IMR-90 (cell line): ENCODE measurements at regions not wholly inside any gene's neighbourhood (a gene's known extent, or its start where the extent isn't known, plus 50 kb on each side); places are given as distances from the start of the nearest gene placed in this dataset.

Experiments
- ATAC-seq: fragments of 200-7000 bp; cut with Tn5 transposase; 2 replicates; pipeline ENCODE4 v1.9.1; 2020; ENCODE audit warnings: low read depth, mild to moderate bottlenecking, moderate library complexity
- BruUV-seq: library from RNA; stranded (reverse); fragments of 400-500 nt; replicated peaks from 2 replicates; lab custom pipeline; 2021; lab: Mats Ljungman, UMichigan
- CTCF ChIA-PET: fragments of 300-600 bp; formaldehyde crosslinking; extraction: SDS; loops from one replicate; lab custom pipeline; 2021; ENCODE audit warnings: antibody characterized with exemption; lab: Yijun Ruan, JAX
- POLR2A ChIA-PET: fragments of 300-600 bp; sonication (Branson Sonifier 250); formaldehyde crosslinking; loops from one replicate; lab custom pipeline; 2022; ENCODE audit warnings: antibody characterized with exemption; ENCODE audit not compliant: unreplicated experiment; lab: Charles Lee
- DNase-seq: peaks from one replicate; pipeline ENCODE4 v3.0.0; 2013
- H2AFZ ChIP-seq: replicated peaks from 2 replicates; pipeline ENCODE3; 2013; ENCODE audit warnings: low read length, mild to moderate bottlenecking; ENCODE audit not compliant: poor library complexity
- H2AK5ac ChIP-seq: 2 replicates; pipeline ENCODE4 v1.6.1; 2013; ENCODE audit warnings: low read depth, low read length, inconsistent platforms
- H2AK9ac ChIP-seq: replicated peaks from 2 replicates; pipeline ENCODE3; 2013; ENCODE audit warnings: mild to moderate bottlenecking, low read depth, low read length, moderate library complexity; ENCODE audit not compliant: poor library complexity
- H2BK120ac ChIP-seq: 2 replicates; pipeline ENCODE4 v1.6.1; 2013; ENCODE audit warnings: low read depth, low read length, inconsistent platforms
- H2BK15ac ChIP-seq: 3 replicates; pipeline ENCODE4 v1.6.1; 2013; ENCODE audit warnings: low read depth, low read length, inconsistent platforms
- H2BK20ac ChIP-seq: 2 replicates; pipeline ENCODE4 v1.6.1; 2013; ENCODE audit warnings: low read depth, mild to moderate bottlenecking, inconsistent platforms, low read length, moderate library complexity
- H2BK5ac ChIP-seq: 2 replicates; pipeline ENCODE4 v1.6.1; 2013; ENCODE audit warnings: mild to moderate bottlenecking, low read depth, low read length, inconsistent platforms; ENCODE audit not compliant: poor library complexity, severe bottlenecking
- H3K14ac ChIP-seq: replicated peaks from 2 replicates; pipeline ENCODE4 v1.6.1; 2013; ENCODE audit warnings: low read depth, low read length, inconsistent platforms
- H3K18ac ChIP-seq: 2 replicates; pipeline ENCODE4 v1.6.1; 2013; ENCODE audit warnings: low read depth, low read length, control low read depth
- H3K23ac ChIP-seq: 2 replicates; pipeline ENCODE4 v1.6.1; 2013; ENCODE audit warnings: low read depth, low read length, inconsistent platforms
- H3K27ac ChIP-seq: 2 replicates; pipeline ENCODE4 v1.5.1; 2013; ENCODE audit warnings: mild to moderate bottlenecking, control low read depth, low read length; ENCODE audit not compliant: insufficient read depth
- H3K27me3 ChIP-seq: 2 replicates; pipeline ENCODE4 v1.6.1; 2013; ENCODE audit warnings: low read length; ENCODE audit not compliant: control insufficient read depth, insufficient read depth
- H3K36me3 ChIP-seq: 2 replicates; pipeline ENCODE4 v1.6.1; 2013; ENCODE audit warnings: low read length, mixed read lengths; ENCODE audit not compliant: control insufficient read depth, insufficient read depth
- H3K4ac ChIP-seq: 2 replicates; pipeline ENCODE4 v1.6.1; 2013; ENCODE audit warnings: low read depth, low read length, inconsistent platforms
- H3K4me1 ChIP-seq: 2 replicates; pipeline ENCODE4 v1.6.1; 2013; ENCODE audit warnings: low read length, mixed read lengths; ENCODE audit not compliant: control insufficient read depth, insufficient read depth
- H3K4me2 ChIP-seq: 2 replicates; pipeline ENCODE4 v1.6.1; 2013; ENCODE audit warnings: low read depth, mild to moderate bottlenecking, control low read depth, low read length, moderate library complexity
- H3K4me3 ChIP-seq: 2 replicates; pipeline ENCODE4 v1.5.1; 2013; ENCODE audit warnings: low read depth, mild to moderate bottlenecking, control low read depth, low read length, moderate library complexity; ENCODE audit not compliant: insufficient read depth
- H3K56ac ChIP-seq: 2 replicates; pipeline ENCODE4 v1.6.1; 2013; ENCODE audit warnings: low read length, inconsistent platforms; ENCODE audit not compliant: insufficient read depth; ENCODE audit errors: extremely low read depth
- H3K79me1 ChIP-seq, 2 experiments: 2 replicates each; pipeline ENCODE4 v1.6.1; 2013; ENCODE audit warnings: low read length in 2 of 2, inconsistent platforms in 1 of 2, low read depth in 1 of 2
- H3K9ac ChIP-seq: 2 replicates; pipeline ENCODE4 v1.6.1; 2013; ENCODE audit warnings: low read depth, low read length, control low read depth
- H3K9me1 ChIP-seq: 2 replicates; pipeline ENCODE4 v1.6.1; 2013; ENCODE audit warnings: low read length, inconsistent platforms; ENCODE audit not compliant: insufficient read depth
- H3K9me3 ChIP-seq: 2 replicates; pipeline ENCODE4 v1.6.1; 2013; ENCODE audit warnings: low read length; ENCODE audit not compliant: control insufficient read depth, insufficient read depth
- H4K20me1 ChIP-seq: 2 replicates; pipeline ENCODE4 v1.6.1; 2013; ENCODE audit warnings: low read length, inconsistent platforms; ENCODE audit not compliant: insufficient read depth
- H4K5ac ChIP-seq: 2 replicates; pipeline ENCODE4 v1.6.1; 2013; ENCODE audit warnings: mild to moderate bottlenecking, low read depth, low read length, control low read depth
- H4K8ac ChIP-seq, 2 experiments: 2 replicates each; pipeline ENCODE4 v1.6.1; 2013; ENCODE audit warnings: low read depth in 2 of 2, low read length in 2 of 2, control low read depth in 1 of 2, inconsistent platforms in 1 of 2
- H4K91ac ChIP-seq: 2 replicates; pipeline ENCODE4 v1.6.1; 2013; ENCODE audit warnings: low read depth, low read length, inconsistent platforms; ENCODE audit not compliant: insufficient read depth
- POLR2A ChIP-seq: IDR thresholded peaks from 2 replicates; pipeline ENCODE4 v1.6.1; 2012; ENCODE audit warnings: mild to moderate bottlenecking, low read depth, low read length
- RAD21 ChIP-seq: IDR thresholded peaks from 2 replicates; pipeline ENCODE4 v1.6.1; 2012; ENCODE audit warnings: low read length, improper control_type of control experiment
- WGBS, 2 experiments: methylation state at CpG; one replicate each; pipeline versions ENCODE4 v1.1.5 to v1.1.7; 2013; ENCODE audit warnings: missing lambda C conversion rate in 2 of 2; ENCODE audit not compliant: insufficient read length in 1 of 2; ENCODE audit errors: extremely low coverage in 2 of 2; 5-methylcytosine and 5-hydroxymethylcytosine counted together
- dilution Hi-C: fragments of 300-500 bp; cut with HindIII; formaldehyde crosslinking; loops from one replicate; pipeline ENCODE4 v1.14.3; 2018; ENCODE audit warnings: low sequenced_read_pairs; ENCODE audit not compliant: unreplicated experiment
- in situ Hi-C: fragments of 300-500 bp; cut with MboI; formaldehyde crosslinking; loops from 3 replicates; pipeline ENCODE4 v1.14.3; 2019; ENCODE audit warnings: low sequenced_read_pairs, inconsistent platforms, mixed read lengths
- intact Hi-C: fragments of 100-400 bp; cut with micrococcal nuclease; formaldehyde crosslinking; loops from 2 replicates; pipeline ENCODE4 v1.10.0; 2022

DNA sequence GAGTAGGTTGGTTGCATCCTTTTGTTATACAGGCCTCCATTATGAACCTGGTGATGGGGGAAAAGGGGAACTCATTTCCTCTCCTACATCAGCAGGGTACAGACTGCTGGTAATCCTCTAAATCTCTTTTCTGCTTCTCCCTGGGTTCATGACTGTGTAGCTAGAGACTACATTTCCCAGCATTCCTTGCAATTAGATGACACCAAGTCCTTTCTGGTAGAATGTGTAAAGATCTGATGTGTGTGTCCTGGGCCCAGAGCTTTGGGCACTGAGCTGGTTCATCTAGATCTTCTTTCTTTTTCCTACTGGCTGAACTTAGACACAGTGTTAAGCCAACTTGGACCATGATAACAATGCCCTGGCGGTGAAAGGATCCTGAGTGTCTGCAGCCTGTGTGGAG is 104.7 kb upstream of the IFNGR1 start:
- no peak for ATAC-seq
- H3K27me3 ChIP-seq: peaks cover 14% of the 10 kb centered on the region
- H3K4me2 ChIP-seq: no peak overlapping the region
- DNase-seq: no peak
- H3K4me3 ChIP-seq: no peak overlapping the region
- no peak overlapping the region for H2BK20ac ChIP-seq
- H2BK120ac ChIP-seq: no peak overlapping the region
- H3K9me3 ChIP-seq: no peaks in the 10 kb centered on the region
- no peaks in the 10 kb centered on the region for H3K9me1 ChIP-seq
- no peak overlapping the region for H2BK5ac ChIP-seq
- H3K9ac ChIP-seq: no peak overlapping the region
- no peak overlapping the region for H2AK9ac ChIP-seq
- no CpG with 5 or more reads among the region's 1 CpG for WGBS, 2 experiments
- H2AFZ ChIP-seq: no peak overlapping the region
- BruUV-seq: no TSS peak
- CTCF ChIA-PET: no interaction called here
- no peak overlapping the region for H2BK15ac ChIP-seq
- TF ChIP-seq POLR2A (no peak), RAD21 (no peak)
- no peak overlapping the region for H3K56ac ChIP-seq
- no peak overlapping the region for H4K5ac ChIP-seq
- no peak overlapping the region for H2AK5ac ChIP-seq
- no peak overlapping the region for H3K4ac ChIP-seq
- POLR2A ChIA-PET: no interaction called here
- H4K20me1 ChIP-seq: no peaks in the 10 kb centered on the region
- H3K14ac ChIP-seq: no peak overlapping the region
- no peak overlapping the region for H3K23ac ChIP-seq
- intact Hi-C loops: no loop called here
- no peaks in the 10 kb centered on the region for H3K4me1 ChIP-seq
- H3K27ac ChIP-seq: no peak overlapping the region
- no peak overlapping the region for H3K18ac ChIP-seq
- no peak overlapping the region for H4K8ac ChIP-seq
- dilution Hi-C loops: no loop called here
- in situ Hi-C loops: no loop called here
- no peaks in the 10 kb centered on the region for H3K36me3 ChIP-seq
- no peak overlapping the region for H4K91ac ChIP-seq
- no peaks in the 10 kb centered on the region for H3K79me1 ChIP-seq
